Epithelial cell of esophagus (primary cell): ENCODE measurements at regions not wholly inside any gene's neighbourhood (a gene's known extent, or its start where the extent isn't known, plus 50 kb on each side); places are given as distances from the start of the nearest gene placed in this dataset.
"Not testable (repeated sequence)": the region's sequence is repeated elsewhere in the genome, so short reads cannot be mapped to it uniquely, and the experiment has no call there.

Experiments
- DNase-seq: peaks from one replicate; pipeline ENCODE4 v3.0.0; 2010; ENCODE audit warnings: low read depth
- H3K4me3 ChIP-seq: 2 replicates; pipeline ENCODE4 v1.5.1; 2011; ENCODE audit warnings: mild to moderate bottlenecking, low read length, control low read depth
- CTCF ChIP-seq: IDR thresholded peaks from 2 replicates; pipeline ENCODE4 v1.5.1; 2011; ENCODE audit warnings: low read depth, mild to moderate bottlenecking, low read length, control low read depth, inconsistent platforms; ENCODE audit not compliant: insufficient read depth; ENCODE audit errors: missing control alignments

DNA sequence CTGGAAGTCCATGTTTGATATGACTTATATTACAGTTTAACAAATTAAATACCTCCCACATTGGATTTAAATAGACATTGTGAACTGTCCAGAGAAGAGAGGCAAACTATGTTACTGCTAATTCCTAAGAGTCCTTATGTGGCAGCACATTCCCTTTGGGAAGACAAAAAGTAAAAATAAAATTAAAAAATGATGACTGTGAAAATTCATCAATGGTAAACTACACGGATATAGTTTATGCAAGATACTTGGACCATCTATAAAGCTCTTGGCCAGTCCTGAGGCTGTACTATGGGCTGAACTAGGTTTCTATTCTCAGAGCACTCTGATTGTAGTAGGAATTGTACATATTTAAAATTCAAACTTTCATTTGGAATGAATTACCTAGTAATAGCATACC lies 206.4 kb downstream of the LRRK2 start:
- no peak for DNase-seq
- no peak for TF ChIP-seq CTCF
- no peak overlapping the region for H3K4me3 ChIP-seq

- no peak overlapping the region for H3K4me3 ChIP-seq
- no peak for DNase-seq
- TF ChIP-seq CTCF: no peak
Measured at GRCh38 chr12:40435251-40435650, 210.5 kb downstream of the LRRK2 start.

- DNase-seq: no peak
- no peak for TF ChIP-seq CTCF
- no peak overlapping the region for H3K4me3 ChIP-seq
Measured at GRCh38 chr12:40435951-40436350, 211.2 kb downstream of the LRRK2 start.

DNA sequence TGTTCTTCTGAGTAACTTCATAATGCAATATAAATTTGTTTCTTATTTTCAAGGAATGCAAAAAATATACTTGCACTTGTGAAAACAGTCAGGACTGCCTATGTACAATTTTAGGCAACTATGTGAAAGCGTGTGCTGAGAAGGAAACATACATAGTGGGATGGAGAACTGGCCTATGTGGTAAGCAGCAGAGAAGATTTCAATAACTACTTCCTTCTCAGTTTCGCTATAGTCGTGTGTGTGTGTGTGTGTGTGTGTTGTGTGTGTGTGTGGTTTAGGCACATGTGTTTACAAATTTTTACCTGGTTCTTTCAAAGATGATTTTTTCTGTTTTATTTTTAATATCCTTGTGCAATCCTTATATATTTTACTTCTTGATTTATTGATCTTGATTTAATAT lies 211.8 kb downstream of the LRRK2 start:
- TF ChIP-seq CTCF: no peak
- DNase-seq: no peak
- no peak overlapping the region for H3K4me3 ChIP-seq

GRCh38 chr12:40439771-40440492 lies 215.1 kb downstream of the LRRK2 start:
- no peak for TF ChIP-seq CTCF
- H3K4me3 ChIP-seq: no peak overlapping the region
- DNase-seq: peak; percentile 47

- no peak for DNase-seq
- H3K4me3 ChIP-seq: no peak overlapping the region
- TF ChIP-seq CTCF: no peak
Measured at GRCh38 chr12:40444174-40444573, 219.4 kb downstream of the LRRK2 start.

GRCh38 chr12:40446385-40446784 lies 221.6 kb downstream of the LRRK2 start:
- TF ChIP-seq CTCF: peak; percentile 50
- peak; percentile 51 for DNase-seq
- no peak overlapping the region for H3K4me3 ChIP-seq

- not testable (repeated sequence) for H3K4me3 ChIP-seq, DNase-seq
Measured at GRCh38 chr12:40448523-40448922, 223.7 kb downstream of the LRRK2 start.
